ENCODE measurements at regions not wholly inside any gene's neighbourhood (a gene's known extent, or its start where the extent isn't known, plus 50 kb on each side); places are given as distances from the start of the nearest gene placed in this dataset.
"Not testable (repeated sequence)": the region's sequence is repeated elsewhere in the genome, so short reads cannot be mapped to it uniquely, and the experiment has no call there.

DNA sequence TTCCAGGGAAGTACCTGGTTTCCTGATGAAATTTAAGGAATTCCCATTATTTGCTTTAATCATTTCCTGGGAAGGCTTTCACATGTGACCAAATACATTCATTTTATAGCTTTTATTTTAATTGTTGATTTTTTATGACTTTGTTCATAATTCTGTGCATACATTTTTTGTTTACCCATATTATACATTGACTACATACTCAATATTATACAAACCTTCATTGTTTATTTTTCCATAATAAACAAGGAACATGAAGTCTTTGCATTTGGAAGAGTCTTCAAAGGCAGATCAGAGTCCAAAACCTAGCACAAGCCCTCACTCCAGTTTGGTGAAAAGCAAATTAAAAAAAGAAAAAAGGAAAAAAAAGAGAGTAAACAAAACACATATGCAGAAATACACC, 218.3 kb upstream of the NRIP1 start:
- DNase-seq: no peak

DNA sequence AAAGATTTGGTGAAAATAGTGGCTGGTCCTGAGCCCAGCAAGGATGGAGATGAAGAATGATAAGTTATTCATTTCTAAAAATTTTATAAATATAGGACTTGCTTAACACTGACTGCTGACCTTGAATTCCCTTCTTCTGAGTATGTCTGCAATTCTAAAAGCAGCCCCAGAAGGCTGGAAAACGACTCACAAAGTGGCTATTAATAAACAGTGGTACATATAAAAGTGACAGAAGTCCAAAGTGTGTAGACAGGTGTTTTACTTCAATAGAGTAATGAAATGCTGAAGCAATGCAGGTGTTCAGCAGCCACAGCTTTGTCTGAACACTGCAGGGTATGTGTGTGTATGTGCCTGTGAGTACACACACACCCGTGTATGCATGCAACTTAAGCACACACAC, 219.0 kb upstream of the NRIP1 start:
- DNase-seq: no peak

- no peak for DNase-seq
Observed at GRCh38 chr21:15285556-15285955, 220.8 kb upstream of the NRIP1 start.

- DNase-seq: no peak
Observed at GRCh38 chr21:15289246-15289645, 224.4 kb upstream of the NRIP1 start.

- no peak for DNase-seq
Observed at GRCh38 chr21:15289896-15290841, 225.4 kb upstream of the NRIP1 start.

GRCh38 chr21:15291621-15292266, 226.9 kb upstream of the NRIP1 start:
- DNase-seq: no peak

DNA sequence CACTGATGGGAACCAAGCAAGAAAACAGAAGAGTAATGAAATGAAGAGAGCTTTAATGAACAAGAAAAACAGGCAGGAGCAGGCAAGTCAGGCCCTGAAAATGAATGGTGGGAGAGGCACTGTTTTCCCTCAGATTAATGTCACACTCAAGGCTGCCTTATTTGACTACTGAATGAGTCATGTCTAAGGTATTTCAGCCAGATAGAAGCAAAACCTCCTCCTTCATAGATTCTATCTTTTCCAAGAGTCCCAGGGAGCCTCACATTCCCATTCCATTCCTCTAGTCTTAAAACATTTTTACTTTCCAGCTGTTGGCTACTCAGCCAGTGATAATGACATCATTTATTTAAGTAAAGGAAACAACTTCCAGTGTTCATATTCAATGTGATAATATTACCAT, 228.4 kb upstream of the NRIP1 start:
- no peak for DNase-seq

- no peak for DNase-seq
Observed at GRCh38 chr21:15295875-15296274, 231.1 kb upstream of the NRIP1 start.

DNA sequence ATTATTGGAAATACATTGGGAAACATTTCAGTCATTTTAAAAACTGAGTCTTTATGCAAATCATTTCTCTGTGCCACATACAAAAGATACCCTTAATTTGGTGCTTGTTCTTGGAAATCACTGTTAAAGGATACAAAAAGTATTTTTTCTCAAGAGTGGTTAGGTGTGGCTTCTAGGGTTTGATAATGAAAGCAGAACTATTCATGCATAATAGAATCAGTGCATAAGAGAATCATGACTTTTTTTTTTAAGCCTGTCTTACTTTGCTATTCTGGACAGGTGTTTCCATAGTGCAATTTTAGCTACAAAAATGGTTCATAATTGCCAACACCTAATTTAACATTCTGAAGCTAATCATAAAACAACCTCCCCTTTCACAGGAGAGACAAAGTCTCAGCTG, 233.0 kb upstream of the NRIP1 start:
- DNase-seq: no peak

DNA sequence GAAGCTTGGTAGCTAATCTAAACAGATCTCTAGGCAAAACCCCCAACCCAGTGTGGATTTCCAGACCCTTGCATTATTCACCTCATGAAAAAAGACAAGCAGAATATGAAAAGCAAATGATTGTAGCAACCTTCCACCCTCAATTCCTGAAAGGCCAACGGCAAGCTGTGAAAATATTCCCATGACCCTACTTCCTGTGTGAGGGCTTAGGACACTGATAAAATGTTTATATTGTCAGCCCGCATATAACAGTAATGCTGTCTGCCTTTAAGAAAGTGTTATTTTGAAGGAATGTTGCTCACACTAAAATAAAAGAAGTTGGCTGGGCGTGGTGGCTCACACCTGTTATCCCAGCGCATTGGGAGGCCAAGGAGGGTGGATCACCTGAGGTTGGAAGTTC, 233.5 kb upstream of the NRIP1 start:
- no peak for DNase-seq

- not testable (repeated sequence) for DNase-seq
Observed at GRCh38 chr21:15298755-15299154, 234.0 kb upstream of the NRIP1 start.

DNA sequence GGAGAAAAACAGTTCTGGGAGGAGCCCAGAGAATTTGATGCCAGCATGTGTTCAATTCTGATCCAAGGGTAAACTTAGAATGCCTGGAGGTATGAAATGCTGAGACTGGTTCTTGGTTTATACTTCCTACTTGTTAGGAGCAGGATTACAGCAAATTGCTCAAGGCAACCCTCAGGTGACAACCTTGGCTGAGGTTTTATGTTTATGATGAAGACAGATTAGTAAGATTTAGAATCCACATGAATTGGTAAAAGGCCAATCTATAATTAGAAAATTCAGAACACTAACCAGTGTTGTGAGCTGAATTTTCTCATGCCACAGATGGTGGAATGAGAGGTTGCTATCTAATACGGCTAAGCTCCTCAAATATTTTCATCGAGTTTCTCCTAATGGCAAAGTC, 235.3 kb upstream of the NRIP1 start:
- DNase-seq: no peak

DNA sequence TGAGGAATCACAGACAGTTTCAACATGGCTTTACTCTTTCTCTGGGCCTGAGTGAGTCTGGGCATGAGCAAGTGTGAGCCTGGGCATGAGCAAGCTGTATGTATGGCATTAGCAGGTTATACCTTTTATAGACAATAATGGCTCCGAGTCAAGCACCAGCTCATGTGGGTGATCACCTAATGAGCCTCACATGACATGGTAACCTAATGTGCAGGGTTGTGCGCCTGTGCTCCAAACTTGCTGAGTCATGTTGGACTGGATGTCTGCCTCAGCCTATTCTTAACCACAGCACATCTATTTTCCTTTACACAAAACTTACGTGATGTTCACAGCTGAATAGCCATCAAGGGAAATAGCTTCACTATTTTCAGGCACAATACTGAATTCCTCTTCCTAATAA, 236.2 kb upstream of the NRIP1 start:
- no peak for DNase-seq

- DNase-seq: no peak
Observed at GRCh38 chr21:15301736-15302135, 236.9 kb upstream of the NRIP1 start.

GRCh38 chr21:15306271-15306670, 241.5 kb upstream of the NRIP1 start:
- DNase-seq: no peak

GRCh38 chr21:15308333-15308732, 243.5 kb upstream of the NRIP1 start:
- DNase-seq: no peak

DNA sequence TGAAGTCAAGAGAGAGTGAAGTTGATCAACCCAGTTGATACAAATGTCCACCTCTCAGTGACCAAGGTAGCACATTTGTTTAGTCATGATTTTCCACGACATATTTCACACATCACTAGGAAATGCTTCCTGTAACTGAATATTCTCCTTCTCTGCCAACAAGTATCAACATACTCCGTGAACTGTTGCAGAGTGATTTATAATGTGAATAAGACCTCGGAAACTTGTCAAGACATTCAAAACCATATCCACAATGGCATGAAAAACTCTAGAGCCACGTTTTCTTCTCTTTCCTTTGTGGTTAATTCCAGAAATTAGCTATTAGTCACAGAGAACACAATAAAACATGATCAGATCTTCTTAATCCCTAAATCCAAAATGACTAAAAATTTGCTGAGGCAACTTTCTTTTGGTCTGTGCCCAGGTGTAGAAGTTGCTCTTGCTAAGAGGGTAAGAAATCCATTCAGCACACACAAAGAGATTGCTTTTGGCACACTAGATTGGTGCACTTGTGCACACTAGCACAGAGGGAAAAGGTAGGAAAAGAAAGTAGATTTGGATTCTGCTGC, 244.3 kb upstream of the NRIP1 start:
- DNase-seq: no peak

DNA sequence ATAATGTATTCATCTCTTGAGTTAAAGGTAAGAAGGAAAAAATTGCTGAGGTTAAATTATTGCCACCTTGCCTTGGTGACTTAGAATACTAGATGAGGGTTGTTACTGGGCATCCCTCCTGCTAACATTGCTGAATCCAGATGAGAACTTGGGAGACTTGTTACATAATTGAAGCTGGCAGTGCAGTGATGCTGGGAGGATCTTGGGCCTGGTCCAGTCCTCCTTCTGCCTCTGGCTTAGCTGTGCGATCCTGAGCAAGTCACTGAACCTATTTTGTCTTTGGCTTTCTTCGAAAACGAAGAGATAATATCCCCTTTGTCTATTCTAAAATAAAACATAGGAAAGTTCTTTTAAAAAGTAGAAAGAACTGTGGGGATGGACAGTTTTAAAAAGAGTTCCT, 244.9 kb upstream of the NRIP1 start:
- no peak for DNase-seq

- DNase-seq: no peak
Observed at GRCh38 chr21:15311510-15311909, 246.7 kb upstream of the NRIP1 start.

DNA sequence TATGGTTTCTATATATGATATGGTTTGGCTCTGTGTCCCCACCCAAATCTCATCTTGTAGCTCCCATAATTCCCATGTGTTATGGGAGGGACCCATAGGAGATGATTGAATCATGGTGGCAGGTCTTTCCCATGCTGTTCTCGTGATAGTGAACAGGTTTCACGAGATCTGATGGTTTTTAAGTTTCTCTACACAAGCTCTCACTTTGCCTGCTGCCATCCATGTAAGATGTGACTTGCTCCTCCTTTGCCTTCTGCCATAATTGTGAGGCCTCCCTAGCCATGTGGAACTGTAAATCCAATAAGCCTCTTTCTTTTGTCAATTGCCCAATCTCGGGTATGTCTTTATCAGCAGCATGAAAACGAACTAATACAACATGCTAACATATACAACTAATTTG, 252.2 kb upstream of the NRIP1 start:
- not testable (repeated sequence) for DNase-seq

- no peak for DNase-seq
Observed at GRCh38 chr21:15319727-15320126, 254.9 kb upstream of the NRIP1 start.

DNA sequence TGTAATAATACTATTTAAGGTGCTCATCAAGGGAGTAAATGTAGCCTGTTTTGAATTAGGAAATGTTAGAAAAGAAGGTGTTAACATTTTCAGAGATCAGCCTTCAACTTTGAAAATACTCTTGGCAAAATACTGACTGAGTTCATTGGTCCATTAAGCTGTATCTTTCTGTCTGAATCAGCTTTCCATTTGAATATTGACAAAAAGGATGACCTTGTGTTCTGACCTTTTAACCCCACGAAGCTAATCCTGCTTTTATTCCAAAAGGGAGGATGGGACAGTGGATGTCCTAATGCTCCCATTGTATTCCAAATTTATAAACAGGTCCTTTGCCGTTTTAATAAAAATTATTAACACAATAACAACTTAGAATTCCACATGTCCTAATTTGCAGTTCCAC, 259.7 kb upstream of the NRIP1 start:
- DNase-seq: no peak

DNA sequence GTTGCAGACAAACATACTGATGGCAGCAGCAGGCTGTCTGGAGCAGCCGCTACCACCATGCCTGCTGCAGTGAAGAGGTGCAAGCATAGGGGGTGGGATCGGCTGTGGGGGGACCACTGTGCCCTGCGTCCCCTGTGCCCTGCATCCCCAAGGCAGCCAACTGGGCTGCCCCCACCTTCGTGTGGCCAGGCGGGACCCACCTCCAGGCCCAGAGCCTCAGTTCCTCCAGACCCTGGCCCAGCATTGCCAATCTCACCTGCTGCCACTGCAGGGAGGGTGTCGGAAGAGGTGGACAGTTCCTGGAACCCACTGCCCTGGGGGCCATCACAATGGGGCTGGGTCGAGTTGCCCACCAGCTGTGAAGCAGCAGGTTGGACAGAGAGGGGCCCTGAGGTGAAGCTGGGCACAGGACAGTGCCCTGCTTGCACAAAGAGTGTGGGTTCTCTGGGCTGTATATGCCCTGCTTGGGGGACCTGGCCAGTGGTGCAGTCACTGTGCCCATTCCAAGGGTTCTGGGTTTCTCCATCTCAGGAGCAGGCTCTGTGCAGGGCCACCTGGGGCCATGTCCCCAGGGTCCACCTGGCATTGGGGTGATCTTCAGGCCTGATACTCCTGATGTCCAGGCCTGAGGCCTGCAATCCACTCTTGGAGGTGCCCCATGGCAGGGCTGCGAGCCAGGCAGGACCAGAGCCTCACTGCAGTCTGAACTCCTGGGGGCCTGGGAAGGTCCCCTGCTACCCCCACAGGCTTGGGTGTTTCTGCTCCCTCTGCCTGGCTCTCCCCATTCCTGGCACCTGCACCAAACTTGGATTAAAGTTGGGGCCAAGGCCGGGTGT, 261.4 kb upstream of the NRIP1 start:
- DNase-seq: no peak

Measured in AML-193 (cell line).